ENCODE measurements at regions not wholly inside any gene's neighbourhood (a gene's known extent, or its start where the extent isn't known, plus 50 kb on each side); places are given as distances from the start of the nearest gene placed in this dataset.

GRCh38 chr10:90462749-90463470 lies 394.9 kb downstream of the HTR7 start:
- in situ Hi-C loops (cut with HindIII; ENCODE audit: extremely low pct_ligation_motif_present, low pct_unique_long_range_greater_than_20kb): no loop called here
- intact Hi-C loops (cut with micrococcal nuclease; ENCODE audit: unreplicated experiment): no loop called here
- Histone ChIP-seq H3K79me2 (ENCODE audit: insufficient read depth, low read length) (no peaks in the 10 kb centered on the region), H3K4me2 (ENCODE audit: low read depth, low read length) (no peak overlapping the region), H4K20me1 (ENCODE audit: insufficient read depth, low read length) (no peaks in the 10 kb centered on the region), H3K4me1 (ENCODE audit: insufficient read depth, low read length) (no peaks in the 10 kb centered on the region), H3K27ac (ENCODE audit: extremely low read length, insufficient read depth, low read length) (no peak overlapping the region), H3K9ac (ENCODE audit: insufficient read depth, low read depth, low read length) (no peak overlapping the region), H2AFZ (ENCODE audit: low read length) (no peak overlapping the region), H3K27me3 (ENCODE audit: control insufficient read depth in 1 of 2, insufficient read depth in 2 of 2, low read length in 2 of 2) (no peaks in the 10 kb centered on the region), H3K9me3 (ENCODE audit: low read length) (no peaks in the 10 kb centered on the region), H3K36me3 (replicated peaks in 1 of 2; ENCODE audit: control insufficient read depth in 1 of 2, insufficient read depth in 2 of 2, low read length in 2 of 2) (no peaks in the 10 kb centered on the region), H3K4me3 (replicated peaks in 1 of 3; ENCODE audit: insufficient read depth in 1 of 3, low read depth in 2 of 3, low read length in 3 of 3) (no peak overlapping the region)
- WGBS (ENCODE audit: low lambda C conversion rate): 0% methylated on average over 2 of the region's 2 CpGs
- BruUV-seq (replicated peaks): no TSS peak
- DNase-seq (ENCODE audit: low spot score) (no peak), ATAC-seq (no peak), FAIRE-seq (no peak)
- CTCF ChIA-PET (ENCODE audit: low intra/inter-chr PET ratio, low total read pairs): no interaction called here
- POLR2A ChIA-PET: no interaction called here
- TF ChIP-seq ZBTB40 (IDR thresholded peaks at IDR 0.05) (no peak), ZBTB40 (CRISPR knock-in tag; IDR thresholded peaks at IDR 0.05) (no peak), FLYWCH1 (CRISPR knock-in tag; IDR thresholded peaks at IDR 0.05) (no peak), ELF3 (CRISPR knock-in tag; IDR thresholded peaks at IDR 0.05) (no peak), ARHGAP35 (CRISPR knock-in tag; IDR thresholded peaks at IDR 0.05; ENCODE audit: borderline replicate concordance) (no peak), RBM39 (IDR thresholded peaks at IDR 0.05; ENCODE audit: low read depth, low read length, poor library complexity, severe bottlenecking) (no peak), MXI1 (IDR thresholded peaks at IDR 0.05; ENCODE audit: borderline replicate concordance, low read depth, low read length) (no peak), NKX3-1 (CRISPR knock-in tag; IDR thresholded peaks at IDR 0.05) (no peak), ZNF589 (CRISPR knock-in tag; conservative IDR thresholded peaks at IDR 0.05) (no peak), CHD4 (IDR thresholded peaks at IDR 0.05; ENCODE audit: borderline replicate concordance, low read length) (no peak), ETV6 (CRISPR knock-in tag; conservative IDR thresholded peaks at IDR 0.05) (no peak), STAG1 (CRISPR knock-in tag; IDR thresholded peaks at IDR 0.05) (no peak), USF2 (IDR thresholded peaks at IDR 0.05; ENCODE audit: low read depth, low read length) (no peak), USF2 (CRISPR knock-in tag; IDR thresholded peaks at IDR 0.05; ENCODE audit: borderline replicate concordance) (no peak)

All from HepG2 (cell line).